HG03025 (cell line): ENCODE measurements at regions not wholly inside any gene's neighbourhood (a gene's known extent, or its start where the extent isn't known, plus 50 kb on each side); places are given as distances from the start of the nearest gene placed in this dataset.
"Not testable (repeated sequence)": the region's sequence is repeated elsewhere in the genome, so short reads cannot be mapped to it uniquely, and the experiment has no call there.

ENCODE experiments used
- ATAC-seq: cut with Tn5 transposase; IDR thresholded peaks from one replicate; pipeline ENCODE4 v1.9.1; 2021; ENCODE audit warnings: mild to moderate bottlenecking, moderate library complexity; ENCODE audit not compliant: unreplicated experiment, low FRiP score

DNA sequence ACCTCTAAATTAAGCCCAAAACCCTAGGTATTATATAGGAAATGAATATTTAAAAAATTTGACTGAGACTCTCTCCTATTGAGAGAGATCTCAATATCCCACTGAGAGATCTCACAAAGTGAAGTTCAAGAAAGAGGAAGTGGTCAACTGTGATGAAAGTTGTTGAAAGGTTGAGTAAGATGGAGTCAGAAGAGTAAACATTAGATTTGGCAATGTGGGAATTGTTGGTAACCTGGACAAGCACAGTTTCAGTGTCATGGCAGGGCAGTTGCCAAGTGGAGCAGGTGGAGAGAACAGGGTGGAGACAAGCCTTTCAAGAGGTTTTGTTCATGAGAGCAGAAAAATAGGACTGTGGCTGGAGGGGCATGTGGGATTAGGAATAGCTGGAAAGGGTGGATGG is 747.9 kb downstream of the EPHA7 start:
- not testable (repeated sequence) for ATAC-seq

- ATAC-seq = no peak
Measured at GRCh38 chr6:92667843-92668242, 751.5 kb downstream of the EPHA7 start.

GRCh38 chr6:92648364-92649086 is 770.8 kb downstream of the EPHA7 start:
- ATAC-seq = no peak

DNA sequence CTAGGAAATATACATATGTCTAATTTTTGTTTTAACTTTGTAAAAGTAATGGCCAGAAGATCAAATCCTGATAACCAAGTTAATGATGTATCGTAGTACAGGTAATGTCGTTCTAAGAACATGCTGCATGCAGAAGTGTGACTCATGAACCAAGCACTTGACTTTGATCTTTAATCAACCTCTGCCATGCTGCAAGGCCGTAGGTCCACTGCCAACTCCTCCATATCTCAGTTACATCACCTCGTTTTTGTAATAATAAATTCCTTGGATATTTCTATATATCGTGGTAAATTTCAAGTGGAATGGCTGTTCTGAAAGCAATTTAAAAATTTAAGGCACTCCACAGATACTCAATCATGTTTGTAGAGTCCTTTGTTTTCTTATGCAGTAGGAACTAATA is 771.7 kb downstream of the EPHA7 start:
- no peak for ATAC-seq

DNA sequence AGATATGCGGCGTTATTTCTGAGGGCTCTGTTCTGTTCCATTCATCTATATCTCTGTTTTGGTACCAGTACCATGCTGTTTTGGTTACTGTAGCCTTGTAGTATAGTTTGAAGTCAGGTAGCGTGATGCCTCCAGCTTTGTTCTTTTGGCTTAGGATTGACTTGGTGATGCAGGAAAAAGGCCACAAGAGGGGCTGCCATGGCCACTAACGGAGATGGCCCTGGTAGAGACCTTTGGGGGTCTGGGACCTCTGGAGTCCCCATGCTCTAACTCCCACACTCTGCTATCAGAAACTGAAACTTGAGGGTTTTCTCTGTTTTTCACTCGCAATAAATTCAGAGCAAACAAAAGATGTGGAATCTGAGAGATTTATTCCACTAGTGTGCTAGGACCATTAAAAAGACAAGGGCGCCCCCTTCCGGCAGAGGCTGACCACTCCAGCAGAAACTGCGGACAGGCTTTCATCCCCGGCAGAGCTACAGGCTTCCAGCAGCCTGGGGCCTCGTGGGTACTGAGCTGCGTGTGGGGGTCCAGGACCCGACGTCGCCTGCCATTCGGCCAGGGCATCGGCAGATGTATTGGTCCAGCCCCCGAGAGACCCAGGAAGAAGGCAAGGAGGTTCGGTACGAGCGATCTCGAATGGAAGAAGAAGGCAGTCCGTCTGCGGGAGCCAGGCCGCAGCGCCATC is 775.1 kb downstream of the EPHA7 start:
- ATAC-seq = not testable (repeated sequence)

- no peak for ATAC-seq
Measured at GRCh38 chr6:92635553-92636153, 783.7 kb downstream of the EPHA7 start.

DNA sequence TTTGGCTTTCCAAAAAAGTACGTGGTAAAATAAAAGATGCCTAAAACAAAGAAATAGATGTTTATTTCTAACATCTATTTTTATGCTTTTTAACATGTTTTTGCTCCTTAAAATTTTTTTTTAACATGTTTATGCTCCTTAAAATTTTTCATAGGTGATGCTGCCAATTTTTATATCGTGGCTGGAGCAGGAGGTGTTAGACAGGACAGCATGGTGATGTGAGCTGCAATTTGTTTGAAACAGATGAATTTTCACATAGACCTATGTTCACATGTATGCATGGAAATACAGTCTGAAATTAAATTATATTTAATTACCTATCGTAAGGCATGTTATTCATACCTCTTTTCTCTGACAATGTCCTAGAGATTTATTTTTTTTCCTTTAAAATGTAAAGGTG is 784.8 kb downstream of the EPHA7 start:
- no peak for ATAC-seq

DNA sequence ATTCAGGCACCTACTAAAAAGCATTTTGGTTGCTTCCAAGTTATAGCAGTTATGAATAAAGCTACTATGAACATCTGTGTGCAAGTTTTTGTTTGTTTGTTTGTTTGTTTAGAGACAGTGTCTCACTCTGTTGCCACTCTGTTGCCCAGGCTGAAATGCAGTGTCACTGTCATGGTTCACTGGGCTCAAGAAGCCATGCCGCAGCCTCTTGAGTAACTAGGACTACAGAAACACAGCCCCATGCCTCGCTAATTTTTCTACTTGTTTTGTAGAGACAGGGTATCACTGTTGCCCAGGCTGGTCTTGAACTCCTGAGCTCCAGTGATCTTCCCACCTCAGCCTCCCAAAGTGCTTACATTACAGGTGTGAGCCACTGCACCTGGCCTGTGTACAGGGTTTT is 795.9 kb downstream of the EPHA7 start:
- ATAC-seq = no peak

- ATAC-seq = no peak
Measured at GRCh38 chr6:92617721-92618120, 801.6 kb downstream of the EPHA7 start.

DNA sequence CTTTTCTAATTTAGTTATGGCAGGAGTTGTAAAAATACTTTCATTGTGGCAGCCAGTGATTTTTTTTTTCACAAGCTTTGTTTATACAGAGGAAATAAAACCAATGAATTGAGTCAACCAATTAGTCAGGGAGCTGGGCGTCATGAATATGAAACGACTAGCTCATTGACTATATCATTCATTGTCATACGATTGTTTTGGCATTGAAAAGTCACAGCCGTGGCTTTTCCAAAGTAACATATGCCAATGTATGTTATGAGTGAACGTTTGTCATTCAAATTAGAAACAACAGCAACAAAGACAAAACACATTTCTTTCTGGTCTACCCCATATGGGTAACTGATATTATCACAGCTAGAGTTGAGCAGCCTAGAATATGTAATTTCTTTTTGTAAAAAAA is 810.6 kb downstream of the EPHA7 start:
- no peak for ATAC-seq

GRCh38 chr6:92593201-92593600 is 826.2 kb downstream of the EPHA7 start:
- ATAC-seq = no peak

DNA sequence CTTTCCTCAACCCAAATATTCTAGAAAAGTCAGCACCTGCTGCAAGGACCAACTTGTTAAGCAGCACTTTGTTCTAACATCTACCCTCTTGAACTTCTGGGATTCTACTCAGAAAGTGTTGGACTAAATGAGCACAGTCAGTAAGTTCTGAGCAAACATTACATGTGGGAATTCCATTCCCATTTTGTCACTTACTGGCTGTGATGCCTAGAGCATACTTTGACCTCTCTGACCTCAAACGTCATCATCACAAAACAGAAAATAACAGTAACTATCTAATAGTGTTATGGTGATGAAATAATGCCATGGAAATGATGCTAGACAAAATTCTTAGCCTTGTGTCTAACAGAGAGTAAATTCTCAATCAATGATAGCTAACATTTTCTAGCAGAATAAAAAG is 829.4 kb downstream of the EPHA7 start:
- ATAC-seq = no peak

GRCh38 chr6:92588148-92588547 is 831.2 kb downstream of the EPHA7 start:
- ATAC-seq = no peak

- ATAC-seq = no peak
Measured at GRCh38 chr6:92587525-92587924, 831.8 kb downstream of the EPHA7 start.

- no peak for ATAC-seq
Measured at GRCh38 chr6:92586236-92586977, 833.0 kb downstream of the EPHA7 start.

GRCh38 chr6:92582211-92582610 is 837.1 kb downstream of the EPHA7 start:
- no peak for ATAC-seq

- no peak for ATAC-seq
Measured at GRCh38 chr6:92577077-92577719, 842.2 kb downstream of the EPHA7 start.

DNA sequence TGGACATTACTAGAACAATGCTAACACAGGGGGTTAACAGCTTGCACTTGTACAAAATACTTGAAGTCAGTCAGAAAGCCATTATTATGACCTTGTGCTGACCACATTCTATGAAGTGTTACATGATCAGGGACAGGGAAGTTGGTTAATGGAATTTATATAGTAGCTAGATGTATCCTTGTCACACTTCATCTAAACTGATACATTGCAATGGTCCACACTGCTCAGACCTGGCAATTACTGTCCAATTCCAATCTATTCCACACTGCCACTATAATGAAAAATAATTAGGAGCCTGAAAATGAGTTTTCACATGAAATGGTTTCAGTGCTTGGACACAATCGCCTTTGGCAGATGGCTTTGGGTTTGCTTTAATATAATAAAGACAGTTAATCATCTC is 850.8 kb downstream of the EPHA7 start:
- ATAC-seq = no peak

DNA sequence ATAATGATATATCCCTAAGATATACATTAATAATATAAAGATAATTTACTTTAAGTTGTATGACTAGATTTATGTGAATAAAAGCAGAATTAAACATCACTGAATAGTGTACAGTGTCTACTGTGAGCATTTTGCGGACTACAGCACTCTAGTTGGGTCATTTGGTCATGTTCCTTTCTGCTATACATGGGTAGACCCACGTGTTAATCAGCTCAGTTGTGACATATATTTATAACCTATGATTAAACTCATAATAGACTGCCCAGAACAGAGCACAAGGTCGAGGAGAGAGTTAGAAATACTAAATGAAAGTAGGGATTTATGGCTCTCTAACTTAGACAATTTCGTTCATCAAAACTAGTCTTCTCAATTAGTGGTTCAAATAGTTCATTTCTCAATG is 852.7 kb downstream of the EPHA7 start:
- no peak for ATAC-seq

GRCh38 chr6:92564376-92564775 is 855.0 kb downstream of the EPHA7 start:
- no peak for ATAC-seq

GRCh38 chr6:92559611-92560010 is 859.7 kb downstream of the EPHA7 start:
- ATAC-seq = no peak
